GM18951 (cell line): ENCODE measurements at regions not wholly inside any gene's neighbourhood (a gene's known extent, or its start where the extent isn't known, plus 50 kb on each side); places are given as distances from the start of the nearest gene placed in this dataset.

ENCODE experiments used
- POLR2A ChIP-seq: IDR thresholded peaks from 4 replicates; pipeline ENCODE4 v1.6.1; 2011; ENCODE audit warnings: mild to moderate bottlenecking; ENCODE audit not compliant: insufficient read length, insufficient read depth; ENCODE audit errors: extremely low read depth
- in situ Hi-C: fragments of 300-500 bp; cut with MboI; formaldehyde crosslinking; loops from one replicate; pipeline ENCODE4 v1.12.0; 2022; ENCODE audit warnings: low sequenced_read_pairs, mixed read lengths, inconsistent platforms; ENCODE audit not compliant: unreplicated experiment

GRCh38 chr14:54285030-54285429, 111.8 kb upstream of the CDKN3 start:
- in situ Hi-C loops = no loop called here
- no peak for TF ChIP-seq POLR2A

GRCh38 chr14:54291491-54292191, 105.2 kb upstream of the CDKN3 start:
- in situ Hi-C loops = no loop called here
- no peak for TF ChIP-seq POLR2A

GRCh38 chr14:54294802-54295201, 102.0 kb upstream of the CDKN3 start:
- no peak for TF ChIP-seq POLR2A
- in situ Hi-C loops = no loop called here

DNA sequence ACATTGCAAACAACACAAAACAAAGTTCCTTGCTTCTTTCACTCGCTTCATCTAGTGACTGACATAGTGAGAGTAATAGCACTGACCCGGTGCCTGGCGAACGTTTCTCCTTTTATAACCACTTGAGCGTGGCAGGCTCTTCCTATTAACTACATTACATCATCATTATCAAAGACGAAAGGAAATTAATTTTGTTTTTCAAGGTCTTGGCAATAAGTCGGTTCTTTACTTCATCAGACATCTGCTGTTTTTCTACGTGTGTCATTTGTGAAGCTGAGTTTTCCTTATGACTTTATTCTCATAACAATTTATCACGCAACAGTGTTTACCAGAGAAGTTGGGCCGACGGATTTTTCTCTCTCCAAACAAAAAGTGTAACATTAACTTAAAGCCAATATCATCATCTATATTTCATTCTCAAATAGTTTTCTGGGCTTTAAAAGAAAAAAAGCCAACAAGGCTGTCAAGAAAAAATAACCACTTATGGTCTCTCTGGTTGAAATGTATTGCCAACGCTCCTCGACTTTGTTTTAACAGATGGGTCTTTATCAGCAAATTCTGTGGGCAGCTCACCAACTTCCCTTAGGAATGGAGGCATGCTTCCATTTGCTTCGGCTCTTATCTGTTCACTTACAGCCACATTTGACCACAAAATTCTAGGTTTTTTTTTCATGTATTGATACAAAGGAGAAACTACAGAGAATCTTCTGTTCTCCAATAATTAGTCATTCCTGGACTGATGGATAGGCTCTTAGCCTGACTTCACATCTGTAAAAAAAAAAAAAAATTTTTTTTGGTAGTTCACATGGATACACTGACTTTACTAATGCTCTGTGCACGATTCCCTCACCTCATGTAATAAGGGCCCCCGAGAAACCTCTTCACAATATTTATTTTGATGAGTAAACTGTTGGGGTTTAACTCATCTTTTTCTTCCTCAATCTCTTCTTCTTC, 97.1 kb upstream of the CDKN3 start:
- TF ChIP-seq POLR2A = no peak
- in situ Hi-C loops = no loop called here

- no peak for TF ChIP-seq POLR2A
- in situ Hi-C loops = no loop called here
These were observed 95.9 kb upstream of the CDKN3 start for GRCh38 chr14:54300881-54301280.

GRCh38 chr14:54301359-54301758, 95.4 kb upstream of the CDKN3 start:
- TF ChIP-seq POLR2A = no peak
- in situ Hi-C loops = no loop called here

DNA sequence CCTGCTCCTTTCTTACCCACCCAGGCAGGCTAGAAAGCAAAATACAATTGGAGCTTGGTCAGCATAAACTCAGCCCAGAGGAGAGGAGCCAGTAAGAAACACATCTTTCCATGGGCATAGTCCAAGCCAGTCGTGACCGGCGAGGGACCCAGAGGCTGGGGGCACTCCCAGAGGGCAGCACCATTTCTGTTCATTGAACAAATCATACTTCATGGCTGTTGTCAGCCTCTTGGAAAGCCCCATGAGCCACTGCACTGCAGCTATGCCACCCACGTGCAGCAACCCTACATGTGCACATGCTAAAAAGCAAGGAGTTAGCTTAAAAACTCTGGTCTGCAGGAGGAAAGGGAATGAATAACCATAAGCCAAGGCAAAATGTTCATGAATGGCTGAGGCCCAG, 90.0 kb upstream of the CDKN3 start:
- TF ChIP-seq POLR2A = no peak
- in situ Hi-C loops = no loop called here

GRCh38 chr14:54309615-54310014, 87.2 kb upstream of the CDKN3 start:
- in situ Hi-C loops = no loop called here
- no peak for TF ChIP-seq POLR2A

- in situ Hi-C loops = no loop called here
- TF ChIP-seq POLR2A = no peak
These were observed 86.5 kb upstream of the CDKN3 start for GRCh38 chr14:54310151-54310850.

- no peak for TF ChIP-seq POLR2A
- in situ Hi-C loops = no loop called here
These were observed 86.0 kb upstream of the CDKN3 start for GRCh38 chr14:54310851-54311228.

DNA sequence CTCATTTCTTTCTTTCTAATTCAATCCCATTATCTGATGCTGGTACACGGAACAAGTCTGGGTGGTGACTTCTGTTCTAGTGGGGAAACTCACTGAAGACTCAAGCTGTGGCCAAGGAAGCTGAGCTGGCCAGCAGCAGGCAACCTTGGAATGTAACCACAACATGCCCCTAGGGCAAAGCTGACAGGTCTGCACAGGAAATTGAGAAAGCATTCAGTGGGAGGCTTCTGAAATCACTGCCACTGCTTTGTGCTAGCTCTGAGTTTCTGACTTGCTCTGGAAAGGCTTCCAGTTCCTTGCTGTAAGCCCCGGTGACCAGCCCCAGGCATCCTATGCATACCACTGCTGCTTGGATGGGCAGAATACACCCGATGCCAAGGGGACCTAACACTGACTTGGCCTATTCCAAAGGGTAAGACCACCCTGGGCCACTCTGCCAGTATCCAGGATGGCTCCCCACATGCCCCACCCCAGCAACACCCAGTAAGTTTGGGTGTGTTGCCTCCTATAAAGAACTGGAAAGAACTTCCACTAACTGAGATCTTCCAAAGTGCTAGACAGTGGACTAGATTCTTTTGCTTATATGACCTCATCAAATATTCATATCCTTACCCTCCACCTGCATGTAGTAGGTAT, 84.5 kb upstream of the CDKN3 start:
- TF ChIP-seq POLR2A = no peak
- in situ Hi-C loops = no loop called here

DNA sequence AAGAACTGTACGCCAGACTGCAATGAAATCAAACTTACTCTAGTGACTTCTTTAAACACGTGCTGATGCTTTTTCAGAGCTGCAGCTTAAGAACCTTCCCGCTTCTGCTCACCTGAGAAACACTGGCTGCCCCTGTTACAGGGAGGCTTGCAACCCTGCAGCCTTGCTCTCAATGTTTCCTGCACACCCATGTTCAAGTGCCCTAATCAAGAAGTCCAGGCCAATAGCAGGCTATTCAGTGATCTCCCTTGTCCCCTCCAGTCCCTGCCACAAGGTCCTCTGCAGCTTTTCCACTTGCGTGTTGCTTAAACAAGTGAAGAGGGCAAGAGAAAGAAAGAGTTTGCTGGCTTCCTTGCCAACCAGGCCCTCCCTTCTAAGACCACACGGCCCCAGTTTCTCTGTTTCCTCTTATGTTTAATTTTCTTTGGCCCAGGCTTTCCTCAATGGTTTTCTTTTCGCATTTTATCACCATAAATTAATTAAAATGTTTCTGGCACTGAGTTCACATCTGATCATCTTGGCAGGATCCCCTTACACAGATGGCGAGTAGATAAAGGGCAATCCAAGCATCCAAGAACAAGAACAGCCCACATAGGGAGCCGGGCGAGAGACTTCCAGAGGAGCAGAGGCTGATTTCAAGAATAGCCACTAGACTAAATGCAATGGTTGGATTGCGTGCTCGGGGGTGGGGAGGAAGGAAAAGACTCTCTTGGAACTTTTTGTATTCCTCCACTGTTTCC, 82.3 kb upstream of the CDKN3 start:
- TF ChIP-seq POLR2A = no peak
- in situ Hi-C loops = no loop called here
